Adrenal gland (tissue), 9 donors: ENCODE measurements at regions not wholly inside any gene's neighbourhood (a gene's known extent, or its start where the extent isn't known, plus 50 kb on each side); places are given as distances from the start of the nearest gene placed in this dataset.
"Not testable (repeated sequence)": the region's sequence is repeated elsewhere in the genome, so short reads cannot be mapped to it uniquely, and the experiment has no call there.

ENCODE experiments used
- DNase-seq, 7 donors: peaks; one replicate each; pipeline ENCODE4 v3.0.0-alpha.2; 2019 to 2020
- H3K27ac ChIP-seq, 5 donors: fragments of 200-600 bp; sonication (generic) in 4 of 5; 1 replicate in 3 of 5; 2 replicates in 2 of 5; pipeline versions ENCODE4 v1.5.1 to v1.8.0; 2016 to 2020; ENCODE audit warnings: mild to moderate bottlenecking in 1 of 5
- H3K27me3 ChIP-seq: fragments of 200-600 bp; 2 replicates; pipeline ENCODE4 v1.8.0; 2021
- H3K36me3 ChIP-seq, 2 donors: fragments of 200-600 bp; replicated peaks in 1 of 2; 1 replicate in 1 of 2; 2 replicates in 1 of 2; pipeline versions ENCODE4 v1.5.1 to v1.8.0; 2018 to 2022
- H3K4me1 ChIP-seq, 2 donors: fragments of 200-600 bp; replicated peaks in 1 of 2; 1 replicate in 1 of 2; 2 replicates in 1 of 2; pipeline versions ENCODE4 v1.5.1 to v1.8.0; 2018 to 2021
- H3K4me3 ChIP-seq, 4 donors: fragments of 200-600 bp; sonication (generic) in 3 of 4; one replicate each; pipeline ENCODE4 v1.5.1; 2016 to 2018
- H3K9me3 ChIP-seq, 3 donors: fragments of 200-600 bp; sonication (generic) in 1 of 3; replicated peaks in 1 of 3; 1 replicate in 2 of 3; 2 replicates in 1 of 3; pipeline versions ENCODE4 v1.5.1 to v1.8.0; 2016 to 2021
- WGBS, 4 donors: extraction: QIAGEN DNeasy Blood & Tissue Kit in 2 of 4; methylation state at CpG; one replicate each; pipeline versions ENCODE4 v1.1.5 to v1.1.7; 2013 to 2017; 5-methylcytosine and 5-hydroxymethylcytosine counted together
- intact Hi-C, 2 donors: fragments of 100-400 bp; cut with DNase I; formaldehyde crosslinking; loops; one replicate each; pipeline versions ENCODE4 v1.14.1 to v1.15.0; 2022 to 2023
- donor health status: healthy with polysubstance abuse.
- donor health status: Bipolar disorder and iron deficiency.
- donor health status: DM: yes; HTN: yes; CAD: no.
- donor health status: DM: no; HTN: no; CAD: no.
- donor health status: DM: no; HTN: no; CAD: no.

DNA sequence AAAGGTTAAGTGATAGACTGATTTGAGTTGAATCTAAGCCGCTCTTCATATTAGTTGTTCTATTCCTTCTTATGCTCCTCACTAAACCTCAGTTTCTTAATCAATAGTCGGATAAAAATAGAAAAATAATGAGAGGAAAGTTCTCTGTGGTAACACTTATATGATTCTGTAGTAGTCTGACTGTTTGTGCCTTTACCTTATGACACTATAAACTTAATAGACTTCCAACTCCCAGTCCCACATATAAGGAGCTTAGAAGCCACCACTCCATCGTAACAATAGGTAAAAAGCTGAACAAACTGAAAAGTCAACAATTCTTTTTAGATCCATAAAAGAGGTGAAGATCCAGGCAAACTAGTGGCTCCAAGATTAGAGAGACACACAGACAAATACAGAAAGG, 192.3 kb downstream of the SPDYE17 start:
- WGBS, 4 donors: 71 to 87% (median 81%) methylated on average over 3 of the region's 3 CpGs
- H3K4me1 ChIP-seq, H3K27ac ChIP-seq: not testable (repeated sequence)

DNA sequence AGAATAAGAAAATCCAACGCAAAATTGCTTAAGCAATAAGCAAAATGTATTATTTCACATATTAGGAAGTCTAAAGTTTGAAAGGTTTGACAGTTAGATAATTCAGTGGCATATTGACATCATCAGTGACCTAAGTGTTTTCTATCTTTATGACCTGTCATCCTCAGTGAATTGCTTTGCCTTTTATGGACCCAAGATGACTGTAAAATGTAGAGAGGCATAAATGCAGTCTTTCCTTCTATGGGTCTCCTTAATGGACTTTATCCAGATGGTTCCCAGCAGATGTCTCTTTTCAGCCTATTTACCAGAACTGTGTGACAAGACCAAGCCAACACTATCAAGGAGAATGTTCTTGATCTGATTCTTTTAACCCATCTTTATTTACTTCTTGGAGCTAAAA, 192.9 kb downstream of the SPDYE17 start:
- whole genome bisulfite sequencing, 4 donors: 77 to 92% (median 88%) methylated on average over 1 of the region's 1 CpG
- H3K4me1 ChIP-seq, H3K9me3 ChIP-seq, H3K27ac ChIP-seq, intact Hi-C loops, H3K36me3 ChIP-seq, H3K27me3 ChIP-seq, H3K4me3 ChIP-seq, DNase-seq: not testable (repeated sequence)

More for the DNA sequence above, 192.3 kb downstream of the SPDYE17 start:
- intact Hi-C loops, H3K9me3 ChIP-seq, H3K27me3 ChIP-seq, H3K36me3 ChIP-seq, H3K4me3 ChIP-seq, DNase-seq: not testable (repeated sequence)

DNA sequence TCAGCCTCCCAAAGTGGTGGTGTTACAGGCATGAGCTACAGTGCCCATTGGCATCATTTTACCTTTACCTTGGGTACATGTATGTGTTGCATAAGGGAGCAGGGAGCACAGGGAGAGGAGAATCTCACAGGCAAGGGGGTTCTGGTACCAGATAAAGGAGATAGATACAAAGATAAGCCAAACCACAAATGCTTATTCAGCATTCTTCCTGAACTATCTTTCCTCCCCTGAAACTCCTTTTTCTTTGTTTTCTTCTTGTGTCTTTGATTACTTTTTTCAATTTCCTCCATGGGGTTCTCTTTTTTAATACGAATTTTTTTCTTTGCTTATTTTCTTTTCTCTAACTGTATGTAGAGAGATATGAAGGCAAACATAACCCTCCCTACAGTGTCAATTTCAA, 193.8 kb downstream of the SPDYE17 start:
- H3K9me3 ChIP-seq, DNase-seq, H3K36me3 ChIP-seq, H3K4me1 ChIP-seq, H3K27me3 ChIP-seq, intact Hi-C loops, H3K27ac ChIP-seq, H3K4me3 ChIP-seq: not testable (repeated sequence)
- WGBS, 4 donors: 54 to 79% (median 60%) methylated on average over 1 of the region's 1 CpG

DNA sequence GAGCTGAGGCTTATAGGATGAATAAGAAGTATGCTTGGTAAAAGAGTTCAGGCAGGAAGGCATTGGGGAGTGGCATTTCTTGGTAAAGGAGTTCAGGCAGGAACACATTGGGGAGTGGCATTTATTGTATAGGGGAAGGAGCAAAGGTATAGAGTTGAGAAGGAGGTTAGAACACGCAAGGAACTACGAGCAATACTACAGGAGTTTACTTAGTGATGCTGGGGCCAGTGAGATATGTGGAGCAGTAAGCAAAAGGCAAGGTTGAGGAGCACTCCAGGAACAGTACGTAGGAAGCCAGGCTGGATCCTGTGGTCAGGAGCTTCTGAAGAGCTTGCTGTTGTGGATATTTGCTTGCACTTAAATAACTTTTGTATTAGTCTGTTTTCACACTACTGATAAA, 202.2 kb upstream of the POMZP3 start:
- H3K27me3 ChIP-seq, H3K27ac ChIP-seq, H3K4me3 ChIP-seq, intact Hi-C loops, DNase-seq, H3K9me3 ChIP-seq, H3K4me1 ChIP-seq, H3K36me3 ChIP-seq: not testable (repeated sequence)
- WGBS, 4 donors: 79 to 89% (median 83%) methylated on average over 3 of the region's 3 CpGs

DNA sequence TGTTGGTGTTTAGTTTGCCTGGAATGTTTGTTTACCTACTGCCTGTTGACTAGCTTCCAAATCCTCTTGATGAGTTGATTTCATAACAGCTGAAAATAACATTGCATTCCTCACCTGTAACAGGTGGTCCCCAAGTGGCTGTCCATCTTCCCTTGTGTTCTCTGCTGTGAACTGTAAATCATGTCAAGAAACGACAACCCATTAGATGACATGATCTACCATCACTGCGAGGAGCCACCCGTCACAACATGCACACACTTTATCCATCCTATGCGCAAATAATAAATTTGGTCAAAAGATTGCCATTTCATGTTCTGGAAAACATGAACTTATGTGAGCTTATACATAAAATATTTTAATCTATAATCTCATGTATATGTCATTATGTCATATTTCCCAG, 199.1 kb upstream of the POMZP3 start:
- intact Hi-C loops: not testable (repeated sequence)

DNA sequence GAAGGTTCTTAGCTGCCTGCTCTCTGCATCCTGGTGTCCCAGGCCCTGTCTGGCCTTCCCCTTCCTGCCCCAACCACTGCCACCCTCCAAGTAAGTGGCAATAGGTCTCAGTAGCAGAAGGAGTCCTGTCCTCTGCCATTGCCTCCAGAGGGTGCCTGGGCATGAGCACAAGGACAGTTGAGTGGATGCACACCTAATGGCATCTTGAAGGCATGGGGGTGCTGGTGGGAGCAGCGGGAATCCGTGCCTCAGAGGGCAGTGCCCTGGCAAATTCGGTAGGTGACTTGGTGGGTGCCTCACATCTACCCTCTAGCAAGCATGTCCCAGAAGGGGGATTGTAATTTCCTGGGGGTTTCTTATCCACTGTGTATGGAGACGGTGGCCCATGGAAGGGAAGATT, 182.8 kb upstream of the POMZP3 start:
- H3K27me3 ChIP-seq, H3K9me3 ChIP-seq, H3K36me3 ChIP-seq, H3K27ac ChIP-seq, intact Hi-C loops, H3K4me1 ChIP-seq, DNase-seq, H3K4me3 ChIP-seq: not testable (repeated sequence)
- WGBS, 4 donors: 90 to 100% (median 96%) methylated on average over 2 to 4 of the region's 4 CpGs

More for the DNA sequence above, 199.1 kb upstream of the POMZP3 start:
- H3K27ac ChIP-seq, H3K4me1 ChIP-seq, H3K9me3 ChIP-seq, H3K36me3 ChIP-seq, H3K4me3 ChIP-seq, DNase-seq, H3K27me3 ChIP-seq: not testable (repeated sequence)
- 90 to 92% (median 91%) methylated on average over 4 of the region's 4 CpGs for WGBS, 4 donors

DNA sequence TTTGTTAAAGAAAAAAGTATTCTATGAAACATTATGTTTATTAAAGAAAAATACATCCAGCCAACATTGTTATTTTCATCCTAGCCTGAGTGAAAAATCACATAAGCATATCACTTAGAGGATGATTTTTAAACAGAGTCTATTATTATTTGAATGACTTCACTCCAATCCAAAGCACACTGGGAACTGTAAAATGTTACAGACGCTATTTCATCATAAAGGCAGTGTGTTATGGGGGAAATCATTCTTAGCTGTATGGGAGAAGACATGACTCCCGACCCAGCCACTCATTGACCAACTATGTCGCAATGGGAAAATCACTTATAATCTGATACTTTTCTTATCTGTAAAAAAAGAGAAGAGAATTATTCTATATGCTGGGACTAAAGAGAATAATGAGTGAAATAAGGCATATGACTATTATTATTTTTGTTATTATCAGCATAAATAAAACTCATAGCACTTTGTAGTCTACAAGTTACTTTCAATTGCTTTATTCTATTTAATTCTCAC, 180.6 kb upstream of the POMZP3 start:
- H3K27ac ChIP-seq: not testable (repeated sequence)

DNA sequence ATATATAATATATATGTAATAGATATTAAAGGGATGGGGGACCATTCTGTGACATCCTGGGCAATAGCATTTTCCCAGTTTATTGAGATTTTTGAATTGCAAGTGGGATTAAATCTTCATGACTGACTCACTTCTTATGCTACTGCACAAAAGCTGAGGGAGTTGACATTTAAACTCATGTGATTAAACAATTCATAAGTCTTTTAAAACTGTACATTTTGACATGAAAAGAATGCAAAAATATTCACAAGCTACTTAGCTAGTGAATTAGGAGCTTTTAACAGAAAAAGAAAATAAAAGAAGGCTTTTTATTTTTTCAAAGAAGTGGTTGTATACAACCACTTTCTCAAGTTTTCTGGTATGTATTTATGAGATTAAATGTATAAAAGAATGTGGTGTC, 179.4 kb upstream of the POMZP3 start:
- intact Hi-C loops, H3K36me3 ChIP-seq, H3K4me3 ChIP-seq, DNase-seq, H3K9me3 ChIP-seq, H3K27me3 ChIP-seq, H3K27ac ChIP-seq, H3K4me1 ChIP-seq: not testable (repeated sequence)

More for the DNA sequence above, 180.6 kb upstream of the POMZP3 start:
- intact Hi-C loops, H3K27me3 ChIP-seq, H3K4me3 ChIP-seq, H3K36me3 ChIP-seq, DNase-seq, H3K4me1 ChIP-seq, H3K9me3 ChIP-seq: not testable (repeated sequence)
- WGBS, 4 donors: 83 to 94% (median 87%) methylated on average over 3 of the region's 3 CpGs

DNA sequence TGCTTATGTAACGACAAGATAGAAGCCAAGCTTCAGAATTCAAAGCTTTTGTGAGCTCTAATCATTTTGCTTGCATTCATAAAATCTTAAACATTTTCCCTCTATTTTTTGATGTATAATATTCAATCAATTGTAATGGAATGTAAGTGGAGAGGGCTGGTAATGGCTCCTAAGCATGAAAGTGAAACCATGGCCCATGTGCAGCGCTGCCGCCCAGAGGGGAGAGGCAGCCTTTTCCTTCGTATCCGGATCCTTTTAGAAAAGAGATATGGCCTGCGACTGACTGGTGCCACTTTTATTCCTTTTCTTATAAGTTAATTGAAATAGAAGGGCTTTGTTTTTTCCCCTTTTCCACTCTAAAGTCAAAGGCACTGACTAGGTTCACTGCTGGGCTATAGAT, 178.9 kb upstream of the POMZP3 start:
- H3K9me3 ChIP-seq, H3K4me1 ChIP-seq, intact Hi-C loops, H3K27me3 ChIP-seq, H3K36me3 ChIP-seq: not testable (repeated sequence)
- DNase-seq: peak in 6 of 7 donors; percentile 1 to 47 (median 16)
- peak overlapping the region in 1 of 4 donors; percentile 35 for H3K4me3 ChIP-seq
- H3K27ac ChIP-seq: peak overlapping the region in 2 of 5 donors; percentile 40 to 52
- WGBS, 4 donors: 33 to 47% (median 35%) methylated on average over 6 of the region's 6 CpGs

DNA sequence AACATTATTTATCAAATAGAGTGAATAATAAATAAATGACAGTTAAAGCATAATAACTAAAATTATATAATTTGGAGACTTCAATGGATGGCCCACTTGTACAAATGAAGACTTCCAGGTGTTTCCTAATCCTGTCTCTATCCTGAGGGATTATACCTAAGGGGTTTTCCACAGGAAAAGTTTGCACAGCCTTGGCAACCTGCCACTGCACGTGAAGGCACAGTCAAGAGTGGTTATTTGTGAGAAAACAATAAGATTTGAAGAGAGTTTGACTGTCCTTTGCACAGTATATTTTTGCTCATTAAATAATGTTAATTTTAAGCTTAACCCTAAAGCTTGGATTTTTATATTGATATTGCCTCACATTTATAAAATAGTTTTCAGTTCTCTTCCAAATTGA, 178.2 kb upstream of the POMZP3 start:
- peak; percentile 10 to 50 (median 17) for DNase-seq
- H3K27me3 ChIP-seq, H3K4me1 ChIP-seq, intact Hi-C loops, H3K36me3 ChIP-seq, H3K9me3 ChIP-seq, H3K4me3 ChIP-seq: not testable (repeated sequence)
- peak overlapping the region in 1 of 5 donors; percentile 52 for H3K27ac ChIP-seq
- WGBS, 4 donors: 20 to 50% (median 38%) methylated on average over 1 of the region's 1 CpG

DNA sequence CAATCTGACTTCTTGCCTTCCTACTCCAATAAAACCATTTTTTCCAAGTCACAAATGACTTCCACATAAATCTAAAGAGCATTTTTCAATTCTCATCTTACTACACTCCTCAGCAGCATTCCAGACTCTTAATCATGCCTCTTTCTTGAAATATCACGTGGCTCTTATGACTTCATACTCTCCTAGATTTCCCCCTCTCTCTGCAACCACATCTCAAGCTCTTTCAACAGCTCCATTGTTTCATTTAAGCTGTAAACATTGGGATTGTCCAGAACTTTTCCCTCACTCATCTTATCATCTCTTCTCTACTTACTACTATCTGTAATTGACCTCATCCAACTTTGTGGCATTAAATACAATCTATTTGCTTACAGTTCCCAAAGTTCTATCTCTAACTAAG, 170.6 kb upstream of the POMZP3 start:
- H3K4me3 ChIP-seq, intact Hi-C loops, H3K4me1 ChIP-seq, H3K36me3 ChIP-seq, H3K9me3 ChIP-seq, H3K27me3 ChIP-seq, DNase-seq, H3K27ac ChIP-seq: not testable (repeated sequence)
- 50 to 90% (median 79%) methylated on average over 1 of the region's 1 CpG for WGBS, 4 donors

DNA sequence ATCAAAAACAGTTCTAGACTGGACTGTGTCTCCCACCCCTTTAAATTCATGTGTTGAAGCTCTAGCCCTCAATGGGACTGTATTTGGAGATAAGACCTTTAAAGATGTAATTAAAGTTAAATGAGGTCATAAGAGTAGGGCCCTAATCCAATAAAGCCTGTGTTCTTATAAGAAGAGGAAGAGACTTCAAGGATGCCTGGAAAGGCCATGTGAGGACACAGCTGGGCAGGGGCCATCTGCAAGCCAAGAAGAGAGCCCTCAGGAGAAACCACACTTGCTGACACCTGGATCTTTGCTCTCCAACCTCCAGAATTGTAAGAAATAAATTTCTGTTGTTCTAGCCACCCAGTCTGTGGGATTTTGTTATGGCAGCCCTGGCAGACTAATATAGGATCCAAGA, 153.6 kb upstream of the POMZP3 start:
- H3K36me3 ChIP-seq, H3K4me3 ChIP-seq, H3K4me1 ChIP-seq, H3K27ac ChIP-seq, DNase-seq, H3K9me3 ChIP-seq, intact Hi-C loops, H3K27me3 ChIP-seq: not testable (repeated sequence)
